HCT116 (cell line): ENCODE measurements at regions not wholly inside any gene's neighbourhood (a gene's known extent, or its start where the extent isn't known, plus 50 kb on each side); places are given as distances from the start of the nearest gene placed in this dataset.

Experiments used
- CTCF ChIP-seq, 3 experiments: fragments of 200-600 bp in 1 of 3; sonication (generic) in 1 of 3; IDR thresholded peaks in 2 of 3; conservative IDR thresholded peaks in 1 of 3; 2 replicates each; pipeline ENCODE4 v1.5.1; 2012 to 2017; ENCODE audit warnings: low read depth in 2 of 3, low read length in 2 of 3, antibody characterized with exemption in 1 of 3, borderline replicate concordance in 1 of 3, control low read depth in 1 of 3, mild to moderate bottlenecking in 1 of 3, mixed read lengths in 1 of 3, mixed run types in 1 of 3, moderate library complexity in 1 of 3; ENCODE audit not compliant: insufficient read depth in 1 of 3
- EZH2 ChIP-seq: fragments of 200-600 bp; sonication (generic); IDR thresholded peaks from 2 replicates; pipeline ENCODE4 v1.6.1; 2017; ENCODE audit warnings: antibody characterized with exemption, mixed run types
- POLR2A ChIP-seq: IDR thresholded peaks from 2 replicates; pipeline ENCODE4 v1.7.0; 2011; ENCODE audit warnings: borderline replicate concordance; ENCODE audit not compliant: insufficient read depth, insufficient read length; ENCODE audit errors: extremely low read depth
- POLR2AphosphoS5 ChIP-seq: IDR thresholded peaks from 2 replicates; pipeline ENCODE4 v1.6.1; 2011; ENCODE audit warnings: mild to moderate bottlenecking, low read depth, low read length, moderate library complexity
- SP1 ChIP-seq: IDR thresholded peaks from 2 replicates; pipeline ENCODE4 v1.6.1; 2012; ENCODE audit warnings: low read depth
- TCF7L2 ChIP-seq: IDR thresholded peaks from 2 replicates; pipeline ENCODE4 v1.7.0; 2011; ENCODE audit warnings: borderline replicate concordance, inconsistent platforms; ENCODE audit not compliant: insufficient read depth, insufficient read length; ENCODE audit errors: extremely low read depth
- YY1 ChIP-seq: IDR thresholded peaks from 2 replicates; pipeline ENCODE4 v1.6.1; 2011; ENCODE audit warnings: low read length, low read depth, moderate library complexity, mild to moderate bottlenecking; ENCODE audit not compliant: insufficient replicate concordance; ENCODE audit errors: extremely low read depth

- TF ChIP-seq CTCF (IDR thresholded peaks at IDR 0.05 in 2 of 3, conservative IDR thresholded peaks at IDR 0.05 in 1 of 3; ENCODE audit: borderline replicate concordance in 1 of 3, insufficient read depth in 1 of 3, low read depth in 2 of 3, low read length in 2 of 3) = no peak
- no peak for TF ChIP-seq POLR2A
- TF ChIP-seq POLR2AphosphoS5 = no peak
- no peak for TF ChIP-seq YY1
- TF ChIP-seq SP1 = no peak
- no peak for TF ChIP-seq EZH2
- TF ChIP-seq TCF7L2 = no peak
Measured at GRCh38 chr13:76023652-76024051, 387.5 kb downstream of the LMO7 start.
